Peyer's patch (tissue), 4 donors: ENCODE measurements at regions not wholly inside any gene's neighbourhood (a gene's known extent, or its start where the extent isn't known, plus 50 kb on each side); places are given as distances from the start of the nearest gene placed in this dataset.

Experiments used
- DNase-seq, 3 donors: peaks; one replicate each; pipeline ENCODE4 v3.0.0-alpha.2; 2017 to 2019
- H3K27ac ChIP-seq, 4 donors: fragments of 200-600 bp; sonication (generic); one replicate each; pipeline ENCODE4 v1.5.1; 2016 to 2019
- H3K27me3 ChIP-seq, 2 donors: fragments of 200-600 bp; sonication (generic); one replicate each; pipeline ENCODE4 v1.5.1; 2019
- H3K36me3 ChIP-seq, 3 donors: fragments of 200-600 bp; sonication (generic); one replicate each; pipeline ENCODE4 v1.5.1; 2016 to 2019
- H3K4me1 ChIP-seq, 4 donors: fragments of 200-600 bp; sonication (generic); one replicate each; pipeline ENCODE4 v1.5.1; 2016 to 2019
- H3K4me3 ChIP-seq, 4 donors: fragments of 200-600 bp; sonication (generic); 1 replicate in 3 of 4; 2 replicates in 1 of 4; pipeline ENCODE4 v1.5.1; 2016 to 2019; ENCODE audit warnings: mild to moderate bottlenecking in 1 of 4
- H3K9me3 ChIP-seq, 4 donors: fragments of 200-600 bp; sonication (generic); one replicate each; pipeline ENCODE4 v1.5.1; 2016 to 2019; ENCODE audit warnings: mild to moderate bottlenecking in 1 of 4
- POLR2A ChIP-seq, 2 donors: fragments of 450-650 bp; IDR thresholded peaks; one replicate each; pipeline ENCODE4 v1.5.1; 2017; ENCODE audit warnings: antibody characterized with exemption in 2 of 2, mild to moderate bottlenecking in 2 of 2, moderate library complexity in 2 of 2
- TF ChIP-seq, protein P1 (sequence below), 6 experiments: fragments of 450-650 bp in 4 of 6; fragments of 200-600 bp in 2 of 6; sonication (generic) in 1 of 6; IDR thresholded peaks; one replicate each; pipeline ENCODE4 v1.5.1; 2017 to 2019; ENCODE audit warnings: antibody characterized with exemption in 6 of 6, mild to moderate bottlenecking in 3 of 6, moderate library complexity in 1 of 6

- no peak overlapping the region for H3K27ac ChIP-seq
- no peaks in the 10 kb centered on the region for H3K4me1 ChIP-seq
- no peaks in the 10 kb centered on the region for H3K9me3 ChIP-seq
- DNase-seq: no peak
- no peaks in the 10 kb centered on the region for H3K36me3 ChIP-seq
- H3K4me3 ChIP-seq: no peak overlapping the region
- no peaks in the 10 kb centered on the region for H3K27me3 ChIP-seq
- TF ChIP-seq, protein P1, sequence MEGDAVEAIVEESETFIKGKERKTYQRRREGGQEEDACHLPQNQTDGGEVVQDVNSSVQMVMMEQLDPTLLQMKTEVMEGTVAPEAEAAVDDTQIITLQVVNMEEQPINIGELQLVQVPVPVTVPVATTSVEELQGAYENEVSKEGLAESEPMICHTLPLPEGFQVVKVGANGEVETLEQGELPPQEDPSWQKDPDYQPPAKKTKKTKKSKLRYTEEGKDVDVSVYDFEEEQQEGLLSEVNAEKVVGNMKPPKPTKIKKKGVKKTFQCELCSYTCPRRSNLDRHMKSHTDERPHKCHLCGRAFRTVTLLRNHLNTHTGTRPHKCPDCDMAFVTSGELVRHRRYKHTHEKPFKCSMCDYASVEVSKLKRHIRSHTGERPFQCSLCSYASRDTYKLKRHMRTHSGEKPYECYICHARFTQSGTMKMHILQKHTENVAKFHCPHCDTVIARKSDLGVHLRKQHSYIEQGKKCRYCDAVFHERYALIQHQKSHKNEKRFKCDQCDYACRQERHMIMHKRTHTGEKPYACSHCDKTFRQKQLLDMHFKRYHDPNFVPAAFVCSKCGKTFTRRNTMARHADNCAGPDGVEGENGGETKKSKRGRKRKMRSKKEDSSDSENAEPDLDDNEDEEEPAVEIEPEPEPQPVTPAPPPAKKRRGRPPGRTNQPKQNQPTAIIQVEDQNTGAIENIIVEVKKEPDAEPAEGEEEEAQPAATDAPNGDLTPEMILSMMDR (IDR thresholded peaks at IDR 0.05): no peak
- no peak for TF ChIP-seq POLR2A (IDR thresholded peaks at IDR 0.05)
Measured at GRCh38 chr10:61825001-61825400, 76.5 kb upstream of the ARID5B start.

DNA sequence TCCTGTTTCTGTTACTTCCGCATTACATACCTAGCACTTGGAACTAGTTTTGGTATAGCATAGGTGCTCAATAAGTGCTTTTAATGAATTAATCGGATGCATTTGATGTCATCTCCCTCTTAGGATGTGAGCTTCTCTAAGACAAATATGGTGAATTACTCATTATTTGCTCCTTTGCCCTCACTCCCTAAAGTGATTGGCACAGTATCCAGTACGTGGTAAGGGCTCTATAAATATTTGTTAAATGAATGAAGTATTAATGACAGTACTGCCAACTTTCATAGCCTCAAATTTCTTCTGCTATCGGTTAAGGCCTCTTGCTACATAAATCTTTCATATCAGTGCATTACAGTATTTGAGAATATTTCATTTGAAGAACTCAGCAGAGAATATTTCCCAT is 75.9 kb upstream of the ARID5B start:
- no peaks in the 10 kb centered on the region for H3K4me1 ChIP-seq
- no peaks in the 10 kb centered on the region for H3K36me3 ChIP-seq
- no peaks in the 10 kb centered on the region for H3K27me3 ChIP-seq
- H3K27ac ChIP-seq: no peak overlapping the region
- DNase-seq: no peak
- no peaks in the 10 kb centered on the region for H3K9me3 ChIP-seq
- no peak for TF ChIP-seq POLR2A (IDR thresholded peaks at IDR 0.05)
- TF ChIP-seq, protein P1 (IDR thresholded peaks at IDR 0.05): no peak
- no peak overlapping the region for H3K4me3 ChIP-seq

DNA sequence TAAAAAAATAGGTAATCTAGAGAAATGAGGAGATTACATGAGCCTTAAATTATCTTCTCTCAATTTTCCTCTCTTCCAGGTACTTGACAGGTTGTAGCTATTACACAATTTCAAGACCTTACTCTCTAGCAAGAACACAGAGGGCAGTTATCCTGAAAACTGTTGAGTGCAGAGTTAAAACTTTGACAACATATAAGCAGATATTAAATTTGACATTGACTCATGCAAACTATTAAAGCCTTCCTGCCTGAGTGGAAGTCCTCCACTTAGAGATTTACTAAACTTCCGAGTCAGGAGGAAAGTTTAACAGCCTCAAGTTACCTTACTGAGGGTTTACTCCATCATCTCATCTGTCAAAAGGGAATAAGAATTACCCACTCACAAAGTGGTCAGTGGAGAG is 73.5 kb upstream of the ARID5B start:
- DNase-seq: no peak
- TF ChIP-seq, protein P1 (IDR thresholded peaks at IDR 0.05): no peak
- no peak for TF ChIP-seq POLR2A (IDR thresholded peaks at IDR 0.05)
- H3K9me3 ChIP-seq: no peaks in the 10 kb centered on the region
- no peaks in the 10 kb centered on the region for H3K4me1 ChIP-seq
- no peaks in the 10 kb centered on the region for H3K36me3 ChIP-seq
- no peak overlapping the region for H3K27ac ChIP-seq
- no peak overlapping the region for H3K4me3 ChIP-seq
- no peaks in the 10 kb centered on the region for H3K27me3 ChIP-seq

- Histone ChIP-seq H3K4me3 (no peak overlapping the region), H3K4me1 (no peaks in the 10 kb centered on the region), H3K9me3 (no peaks in the 10 kb centered on the region), H3K36me3 (no peaks in the 10 kb centered on the region), H3K27me3 (no peaks in the 10 kb centered on the region), H3K27ac (no peak overlapping the region)
- DNase-seq: no peak
- TF ChIP-seq, protein P1 (IDR thresholded peaks at IDR 0.05): no peak
- no peak for TF ChIP-seq POLR2A (IDR thresholded peaks at IDR 0.05)
Measured at GRCh38 chr10:61828788-61829187, 72.7 kb upstream of the ARID5B start.

GRCh38 chr10:61830072-61830845 is 71.2 kb upstream of the ARID5B start:
- Histone ChIP-seq H3K36me3 (no peaks in the 10 kb centered on the region), H3K9me3 (no peaks in the 10 kb centered on the region), H3K27ac (no peak overlapping the region), H3K4me1 (peaks cover 0 to 1% (median 0%) of the 10 kb centered on the region in 4 donors), H3K27me3 (no peaks in the 10 kb centered on the region), H3K4me3 (no peak overlapping the region)
- no peak for DNase-seq
- no peak for TF ChIP-seq POLR2A (IDR thresholded peaks at IDR 0.05)
- TF ChIP-seq, protein P1 (IDR thresholded peaks at IDR 0.05): no peak
